Prostate gland (tissue), 2 donors: ENCODE measurements at regions not wholly inside any gene's neighbourhood (a gene's known extent, or its start where the extent isn't known, plus 50 kb on each side); places are given as distances from the start of the nearest gene placed in this dataset.

Source experiments
- DNase-seq: peaks from one replicate; pipeline ENCODE4 v3.0.0-alpha.2; 2019; ENCODE audit warnings: low spot score
- H3K27ac ChIP-seq, 2 donors: fragments of 200-600 bp; sonication (generic); 2 replicates each; pipeline ENCODE4 v1.5.1; 2017 to 2019
- H3K27me3 ChIP-seq: fragments of 200-600 bp; sonication (generic); replicated peaks from 2 replicates; pipeline ENCODE4 v1.5.1; 2019; ENCODE audit not compliant: insufficient read depth
- H3K36me3 ChIP-seq, 2 donors: fragments of 200-600 bp; sonication (generic); 1 replicate in 1 of 2; 2 replicates in 1 of 2; pipeline versions ENCODE4 v1.5.1 to v1.8.1; 2017 to 2019
- H3K4me1 ChIP-seq: fragments of 200-600 bp; sonication (generic); replicated peaks from 2 replicates; pipeline ENCODE4 v1.5.1; 2019
- H3K4me3 ChIP-seq, 2 donors: fragments of 200-600 bp; sonication (generic); 2 replicates each; pipeline ENCODE4 v1.5.1; 2017 to 2019
- H3K9me3 ChIP-seq: fragments of 200-600 bp; sonication (generic); 2 replicates; pipeline ENCODE4 v1.5.1; 2017
- CTCF ChIP-seq, 4 experiments: fragments of 200-600 bp in 2 of 4; fragments of 450-650 bp in 2 of 4; sonication (generic) in 2 of 4; IDR thresholded peaks; 1 replicate in 3 of 4; 2 replicates in 1 of 4; pipeline ENCODE4 v1.5.1; 2016 to 2019; ENCODE audit warnings: antibody characterized with exemption in 4 of 4, mild to moderate bottlenecking in 2 of 4, moderate library complexity in 2 of 4
- POLR2A ChIP-seq: fragments of 450-650 bp; IDR thresholded peaks from one replicate; pipeline ENCODE4 v1.6.1; 2016; ENCODE audit warnings: antibody characterized with exemption, mild to moderate bottlenecking
- POLR2AphosphoS5 ChIP-seq: sonication (generic); formaldehyde crosslinking; IDR thresholded peaks from one replicate; pipeline ENCODE4 v1.6.1; 2017; ENCODE audit warnings: antibody characterized with exemption
- WGBS: methylation state at CpG from one replicate; pipeline ENCODE4 v1.1.5; 2018; 5-methylcytosine and 5-hydroxymethylcytosine counted together
- intact Hi-C: fragments of 100-400 bp; cut with DNase I; formaldehyde crosslinking; loops from one replicate; pipeline ENCODE4 v1.14.2; 2022

- Histone ChIP-seq H3K4me1 (no peaks in the 10 kb centered on the region), H3K27me3 (no peaks in the 10 kb centered on the region), H3K36me3 (no peaks in the 10 kb centered on the region), H3K9me3 (no peaks in the 10 kb centered on the region), H3K4me3 (no peak overlapping the region), H3K27ac (no peak overlapping the region)
- intact Hi-C loops = no loop called here
- no peak for DNase-seq
- no peak for TF ChIP-seq POLR2A
- TF ChIP-seq CTCF (IDR thresholded peaks at IDR 0.05) = no peak
- TF ChIP-seq POLR2AphosphoS5 = no peak
- 86% methylated on average over 14 of the region's 14 CpGs for WGBS
Observed at GRCh38 chr10:107544706-107545520, 380.4 kb upstream of the SORCS1 start.

GRCh38 chr10:107542607-107543006, 378.1 kb upstream of the SORCS1 start:
- H3K36me3 ChIP-seq = no peaks in the 10 kb centered on the region
- no peaks in the 10 kb centered on the region for H3K4me1 ChIP-seq
- WGBS = 80% methylated on average over 5 of the region's 5 CpGs
- intact Hi-C loops = no loop called here
- TF ChIP-seq POLR2A = no peak
- TF ChIP-seq CTCF (IDR thresholded peaks at IDR 0.05) = no peak
- no peaks in the 10 kb centered on the region for H3K27me3 ChIP-seq
- no peak overlapping the region for H3K4me3 ChIP-seq
- no peaks in the 10 kb centered on the region for H3K9me3 ChIP-seq
- no peak for DNase-seq
- H3K27ac ChIP-seq = no peak overlapping the region

- WGBS = 92% methylated on average over 1 of the region's 1 CpG
- no peak overlapping the region for H3K4me3 ChIP-seq
- H3K27ac ChIP-seq = no peak overlapping the region
- H3K27me3 ChIP-seq = no peaks in the 10 kb centered on the region
- H3K9me3 ChIP-seq = no peaks in the 10 kb centered on the region
- H3K36me3 ChIP-seq = no peaks in the 10 kb centered on the region
- no peak for DNase-seq
- intact Hi-C loops = no loop called here
- no peaks in the 10 kb centered on the region for H3K4me1 ChIP-seq
- TF ChIP-seq POLR2A (no peak), CTCF (IDR thresholded peaks at IDR 0.05) (no peak), POLR2AphosphoS5 (no peak)
Observed at GRCh38 chr10:107542016-107542415, 377.5 kb upstream of the SORCS1 start.

- Histone ChIP-seq H3K27ac (no peak overlapping the region), H3K9me3 (no peaks in the 10 kb centered on the region), H3K4me3 (no peak overlapping the region), H3K4me1 (no peaks in the 10 kb centered on the region), H3K27me3 (no peaks in the 10 kb centered on the region), H3K36me3 (no peaks in the 10 kb centered on the region)
- DNase-seq = no peak
- intact Hi-C loops = no loop called here
- WGBS = 74% methylated on average over 1 of the region's 1 CpG
- TF ChIP-seq POLR2AphosphoS5 (no peak), CTCF (IDR thresholded peaks at IDR 0.05) (no peak), POLR2A (no peak)
Observed at GRCh38 chr10:107540981-107541380, 376.5 kb upstream of the SORCS1 start.

GRCh38 chr10:107529350-107529749, 364.8 kb upstream of the SORCS1 start:
- H3K4me3 ChIP-seq = no peak overlapping the region
- no peaks in the 10 kb centered on the region for H3K27me3 ChIP-seq
- TF ChIP-seq POLR2AphosphoS5 = no peak
- TF ChIP-seq CTCF (IDR thresholded peaks at IDR 0.05) = no peak
- TF ChIP-seq POLR2A = no peak
- no peak overlapping the region for H3K27ac ChIP-seq
- no peaks in the 10 kb centered on the region for H3K9me3 ChIP-seq
- H3K4me1 ChIP-seq = no peaks in the 10 kb centered on the region
- no peak for DNase-seq
- no peaks in the 10 kb centered on the region for H3K36me3 ChIP-seq
- intact Hi-C loops = no loop called here
- WGBS = 57% methylated on average over 2 of the region's 2 CpGs
